ENCODE measurements at regions not wholly inside any gene's neighbourhood (a gene's known extent, or its start where the extent isn't known, plus 50 kb on each side); places are given as distances from the start of the nearest gene placed in this dataset.
A peak's percentile ranks its signal among the peaks of the same experiment; 100 is the strongest.

- DNase-seq (ENCODE audit: low spot score): no peak
These were observed 486.5 kb upstream of the ACVR2A start for GRCh38 chr2:147358375-147358774.

- no peak for DNase-seq (ENCODE audit: low spot score)
These were observed 488.7 kb upstream of the ACVR2A start for GRCh38 chr2:147356157-147356556.

- no peak for DNase-seq (ENCODE audit: low spot score)
These were observed 489.1 kb upstream of the ACVR2A start for GRCh38 chr2:147355706-147356105.

- no peak for DNase-seq (ENCODE audit: low spot score)
These were observed 491.8 kb upstream of the ACVR2A start for GRCh38 chr2:147353072-147353381.

- DNase-seq (ENCODE audit: low spot score): no peak
These were observed 492.4 kb upstream of the ACVR2A start for GRCh38 chr2:147352264-147353071.

GRCh38 chr2:147351784-147352183, 493.0 kb upstream of the ACVR2A start:
- no peak for DNase-seq (ENCODE audit: low spot score)

GRCh38 chr2:147348931-147349555, 495.8 kb upstream of the ACVR2A start:
- no peak for DNase-seq (ENCODE audit: low spot score)

GRCh38 chr2:147346142-147346541, 498.7 kb upstream of the ACVR2A start:
- DNase-seq (ENCODE audit: low spot score): no peak

GRCh38 chr2:147345246-147345645, 499.6 kb upstream of the ACVR2A start:
- DNase-seq (ENCODE audit: low spot score): peak; percentile 9

- DNase-seq (ENCODE audit: low spot score): no peak
These were observed 502.5 kb upstream of the ACVR2A start for GRCh38 chr2:147342329-147342728.

- DNase-seq (ENCODE audit: low spot score): no peak
These were observed 512.9 kb upstream of the ACVR2A start for GRCh38 chr2:147331790-147332419.

GRCh38 chr2:147330925-147331324, 513.9 kb upstream of the ACVR2A start:
- no peak for DNase-seq (ENCODE audit: low spot score)

GRCh38 chr2:147327613-147328012, 517.2 kb upstream of the ACVR2A start:
- DNase-seq (ENCODE audit: low spot score): no peak

- no peak for DNase-seq (ENCODE audit: low spot score)
These were observed 518.8 kb upstream of the ACVR2A start for GRCh38 chr2:147325990-147326389.

GRCh38 chr2:147320146-147320545, 524.7 kb upstream of the ACVR2A start:
- DNase-seq (ENCODE audit: low spot score): no peak

GRCh38 chr2:147311058-147311430, 533.8 kb upstream of the ACVR2A start:
- peak; percentile 27 for DNase-seq (ENCODE audit: low spot score)

- DNase-seq (ENCODE audit: low spot score): no peak
These were observed 534.3 kb upstream of the ACVR2A start for GRCh38 chr2:147310335-147311057.

- no peak for DNase-seq (ENCODE audit: low spot score)
These were observed 547.0 kb upstream of the ACVR2A start for GRCh38 chr2:147297820-147298219.

GRCh38 chr2:147294825-147295392, 549.9 kb upstream of the ACVR2A start:
- no peak for DNase-seq (ENCODE audit: low spot score)

GRCh38 chr2:147293991-147294824, 550.6 kb upstream of the ACVR2A start:
- no peak for DNase-seq (ENCODE audit: low spot score)

GRCh38 chr2:147288131-147288530, 556.7 kb upstream of the ACVR2A start:
- no peak for DNase-seq (ENCODE audit: low spot score)

GRCh38 chr2:147275943-147276342, 568.9 kb upstream of the ACVR2A start:
- no peak for DNase-seq (ENCODE audit: low spot score)
